Activated CD8-positive, alpha-beta memory T cell treated with anti-CD3 and anti-CD28 coated beads, Interleukin-2, amount 50 U/mL, for 48 hours (primary cell): ENCODE measurements at regions not wholly inside any gene's neighbourhood (a gene's known extent, or its start where the extent isn't known, plus 50 kb on each side); places are given as distances from the start of the nearest gene placed in this dataset.

Experiments
- DNase-seq: peaks from one replicate; pipeline ENCODE4 v3.0.0-alpha.2; 2020

- no peak for DNase-seq
These were observed 499.9 kb downstream of the TBL1XR1 start for GRCh38 chr3:176697284-176697889.

DNA sequence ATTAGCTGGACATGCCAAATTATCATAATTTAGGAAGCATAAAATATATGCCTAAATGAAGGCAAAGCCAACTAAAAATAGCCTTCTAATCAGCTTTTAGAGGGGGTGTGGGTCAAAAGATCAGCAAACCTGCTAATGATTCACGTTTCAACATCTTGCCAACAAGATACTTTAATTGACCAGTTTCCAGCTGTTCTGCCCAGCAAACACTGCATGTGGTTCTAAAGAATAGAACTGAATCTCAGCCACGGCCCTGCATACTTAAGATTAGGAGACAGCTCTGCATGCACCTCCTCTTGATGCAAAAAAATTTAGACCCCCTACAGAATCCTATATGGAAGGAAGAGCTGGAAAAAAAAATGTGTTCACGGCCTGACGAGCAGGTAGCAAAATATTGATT, 500.5 kb downstream of the TBL1XR1 start:
- no peak for DNase-seq

GRCh38 chr3:176692966-176693785, 504.1 kb downstream of the TBL1XR1 start:
- no peak for DNase-seq

GRCh38 chr3:176692199-176692965, 504.9 kb downstream of the TBL1XR1 start:
- DNase-seq: no peak

DNA sequence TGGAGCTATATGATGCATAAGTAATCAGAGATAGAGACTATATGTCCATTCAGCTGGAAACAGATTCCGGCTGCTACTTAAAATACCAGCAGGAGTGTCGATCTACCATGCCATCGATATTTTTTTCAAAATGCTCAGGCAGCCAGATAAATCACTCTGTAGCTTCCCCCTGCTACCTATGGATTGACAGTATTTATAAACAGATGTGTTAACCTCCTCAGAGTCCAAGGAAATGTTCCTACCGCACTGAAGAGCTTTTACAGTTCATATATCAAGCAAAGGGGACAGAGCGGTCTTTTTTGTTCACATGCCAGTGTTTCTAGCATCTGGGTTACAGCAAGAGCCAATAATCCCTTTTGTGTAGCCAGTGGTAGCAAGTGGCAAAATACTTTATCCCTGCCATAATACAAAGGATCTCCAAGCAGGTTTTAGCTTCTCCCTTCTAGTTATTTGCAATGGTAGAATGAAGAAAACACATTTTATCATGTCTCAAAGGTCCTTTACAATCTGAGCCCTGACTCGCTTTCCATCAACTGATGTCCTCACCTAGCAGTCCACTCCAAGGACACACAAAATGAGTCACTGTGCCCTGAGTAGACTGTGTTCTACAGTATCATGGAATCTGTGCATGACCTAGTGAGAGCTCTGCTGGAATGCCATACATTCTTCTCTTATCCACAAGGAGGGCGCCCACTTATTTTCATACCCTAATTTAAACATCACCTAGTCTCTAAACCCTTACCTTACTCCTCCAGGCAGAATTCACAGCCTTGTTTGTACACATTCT, 507.0 kb downstream of the TBL1XR1 start:
- no peak for DNase-seq

- DNase-seq: no peak
These were observed 509.5 kb downstream of the TBL1XR1 start for GRCh38 chr3:176687754-176688153.

- DNase-seq: no peak
These were observed 513.9 kb downstream of the TBL1XR1 start for GRCh38 chr3:176683382-176683781.

DNA sequence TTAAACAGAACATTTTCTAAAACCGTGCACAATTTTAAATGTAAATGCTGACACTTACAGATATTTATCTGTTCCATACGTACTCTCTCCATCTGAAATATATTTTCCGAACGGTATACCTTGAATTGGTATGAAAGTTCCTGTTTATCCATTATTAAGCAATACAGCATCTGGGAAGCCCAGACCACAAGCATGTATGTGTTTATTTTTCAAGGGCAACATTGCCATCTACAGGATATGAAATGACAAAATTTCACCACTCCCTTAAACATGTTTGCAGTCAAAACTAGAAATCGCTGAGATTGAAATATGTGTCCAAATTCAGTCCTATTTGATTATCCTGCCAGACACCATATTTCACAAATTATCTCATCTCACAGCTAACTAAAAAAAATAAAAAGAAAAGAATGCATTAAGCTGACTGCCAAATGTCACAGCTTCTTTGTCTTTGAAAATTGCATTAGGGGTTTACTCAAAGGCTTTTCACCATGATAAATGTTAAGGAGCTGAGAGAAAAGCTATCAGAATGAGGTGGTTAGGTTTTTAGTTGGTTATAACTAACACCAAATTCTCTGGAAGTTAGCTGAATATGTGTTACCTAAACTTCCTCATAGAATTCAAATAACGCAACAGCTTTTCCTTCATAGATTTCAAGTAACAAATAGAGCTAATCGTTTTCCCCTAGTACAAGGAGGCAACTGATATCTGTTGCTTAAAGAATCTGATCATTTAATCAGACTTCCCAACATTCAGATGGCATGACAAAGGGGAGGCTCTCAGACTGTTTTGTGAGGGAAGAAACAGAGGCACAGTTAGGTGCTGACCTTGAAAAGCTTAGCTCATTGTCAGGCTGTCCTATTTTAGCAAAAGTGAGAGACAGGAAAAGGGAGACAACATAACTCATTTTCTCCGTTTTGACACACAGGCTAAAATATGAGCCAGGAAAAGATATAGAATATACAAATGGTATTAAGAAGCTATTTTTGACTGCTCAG, 533.1 kb downstream of the TBL1XR1 start:
- DNase-seq: no peak

GRCh38 chr3:176663387-176663786, 533.9 kb downstream of the TBL1XR1 start:
- DNase-seq: no peak

- DNase-seq: no peak
These were observed 535.8 kb downstream of the TBL1XR1 start for GRCh38 chr3:176661432-176661964.

DNA sequence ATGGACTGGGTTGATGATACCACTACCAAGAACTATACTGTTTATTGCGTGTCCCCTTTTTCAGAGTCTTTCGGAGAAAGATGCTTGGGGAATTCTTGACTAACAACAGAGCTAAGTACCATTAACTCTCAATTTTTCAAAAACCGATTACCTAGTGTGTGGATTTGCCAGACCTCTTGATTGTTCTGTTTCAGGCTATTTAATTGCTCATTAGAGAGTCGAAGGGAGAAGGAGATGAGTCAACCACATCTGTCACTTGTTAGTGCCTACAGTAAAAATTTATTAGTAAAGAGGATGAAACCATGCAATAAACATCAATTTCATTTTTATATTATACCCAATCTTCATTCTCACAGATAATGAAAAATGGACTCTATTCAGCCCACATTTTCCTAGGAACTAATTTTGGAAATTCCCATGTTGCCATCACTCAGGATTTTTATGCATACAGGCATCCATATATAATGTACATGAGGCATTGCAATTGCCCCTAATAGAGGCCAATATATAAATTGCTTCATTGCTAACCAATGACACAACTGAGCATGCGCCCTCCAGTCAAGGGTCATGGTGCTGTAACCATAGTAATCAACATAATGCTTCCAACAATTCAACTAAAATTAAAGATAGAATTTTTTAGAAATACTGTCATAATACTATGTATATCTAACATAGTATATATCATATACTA, 541.7 kb downstream of the TBL1XR1 start:
- DNase-seq: no peak

DNA sequence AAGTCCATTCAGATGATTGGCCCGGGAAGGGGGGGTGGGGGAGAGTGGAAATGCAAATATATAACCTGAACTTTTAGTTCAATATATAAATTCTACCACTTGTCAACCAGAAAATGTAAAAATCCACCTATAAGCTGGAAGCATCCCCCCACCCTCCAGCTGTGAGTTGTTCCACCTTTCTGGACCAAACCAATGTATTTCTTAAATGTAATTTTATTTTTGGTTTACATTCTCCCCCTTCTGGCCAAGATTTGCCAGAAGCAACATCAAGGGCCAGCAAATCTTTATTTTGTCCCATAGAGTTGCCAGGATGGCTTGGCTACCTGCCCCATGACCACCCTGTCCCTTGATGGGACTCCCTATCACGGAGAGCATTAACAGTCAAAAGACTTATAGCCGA, 545.7 kb downstream of the TBL1XR1 start:
- DNase-seq: no peak

DNA sequence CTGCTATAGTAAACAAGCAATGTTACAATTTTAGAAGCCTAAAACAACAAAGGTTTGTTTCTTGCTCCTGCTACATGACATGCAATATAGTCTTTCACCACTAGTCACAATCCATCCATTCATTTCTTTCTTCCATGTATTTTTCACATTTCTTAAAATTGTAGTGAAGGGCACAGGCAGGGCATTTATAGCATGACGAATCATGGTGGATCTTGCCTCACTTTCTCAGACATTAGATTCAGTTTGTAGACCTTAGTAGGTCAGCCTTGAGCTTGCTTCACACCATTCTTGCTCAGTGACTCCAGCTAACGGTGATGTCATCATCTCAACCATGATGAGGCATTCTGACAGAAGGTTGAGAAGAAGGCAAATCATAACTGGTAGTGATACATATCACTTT, 546.8 kb downstream of the TBL1XR1 start:
- DNase-seq: no peak

GRCh38 chr3:176647987-176648386, 549.3 kb downstream of the TBL1XR1 start:
- DNase-seq: no peak

DNA sequence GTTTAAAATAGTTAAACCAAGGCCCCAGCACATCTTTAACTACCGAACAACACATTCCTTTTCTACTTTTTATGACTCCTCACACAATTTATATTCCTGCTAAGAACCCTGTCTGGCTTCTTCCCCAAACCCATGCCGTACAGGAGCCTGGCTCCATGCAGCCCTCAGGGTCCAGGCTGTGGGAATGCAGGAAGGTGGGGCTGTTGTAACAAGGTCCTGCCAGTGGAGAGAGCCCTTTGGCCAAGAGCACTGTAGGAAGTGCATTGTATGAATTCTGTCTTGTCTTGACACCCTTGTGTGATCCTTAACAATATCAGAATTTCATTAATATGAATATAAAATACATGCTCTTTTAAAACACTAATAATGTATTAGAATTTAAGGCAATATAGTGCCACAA, 563.8 kb downstream of the TBL1XR1 start:
- no peak for DNase-seq

DNA sequence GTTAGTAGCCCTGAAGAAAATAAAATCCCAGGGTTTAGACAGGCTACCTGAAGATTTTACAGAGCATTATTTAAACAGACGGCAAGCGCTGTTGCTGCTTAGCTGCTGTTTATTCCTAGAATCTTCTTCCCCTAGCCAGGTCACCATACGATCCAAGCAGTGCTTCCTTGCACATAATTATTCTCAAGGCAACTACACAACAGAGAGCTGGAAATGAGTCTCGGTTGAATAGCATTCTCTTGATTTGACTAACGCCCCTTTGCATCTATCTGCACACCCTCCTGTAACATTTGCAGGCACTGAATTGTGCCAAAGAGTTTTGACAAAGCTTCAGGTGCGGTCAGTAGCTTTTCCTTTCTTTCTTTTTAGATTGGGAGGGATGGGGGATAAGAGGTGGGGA, 564.4 kb downstream of the TBL1XR1 start:
- DNase-seq: no peak

DNA sequence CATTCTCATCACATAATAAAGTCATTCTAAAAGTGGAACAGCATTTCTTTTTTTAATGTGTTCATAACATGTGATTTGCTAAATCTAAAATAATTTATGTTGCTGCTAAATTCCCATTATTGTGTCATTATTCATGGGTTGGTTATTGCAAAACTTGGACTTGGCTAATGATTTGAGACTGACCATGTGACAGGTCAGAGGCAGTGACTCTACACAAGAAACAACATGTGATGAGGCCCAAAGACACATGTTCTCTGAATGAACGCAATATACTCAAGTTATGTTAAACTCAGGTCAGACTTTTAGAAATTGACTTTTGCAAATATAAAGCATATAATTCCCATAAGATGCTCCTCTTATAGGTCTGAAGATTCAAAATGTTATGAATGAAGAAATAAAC, 566.1 kb downstream of the TBL1XR1 start:
- no peak for DNase-seq

GRCh38 chr3:176628101-176628639, 569.1 kb downstream of the TBL1XR1 start:
- DNase-seq: no peak

GRCh38 chr3:176623468-176624150, 573.7 kb downstream of the TBL1XR1 start:
- no peak for DNase-seq

- DNase-seq: no peak
These were observed 577.4 kb downstream of the TBL1XR1 start for GRCh38 chr3:176619833-176620232.
